GM21423 (cell line): ENCODE measurements at regions not wholly inside any gene's neighbourhood (a gene's known extent, or its start where the extent isn't known, plus 50 kb on each side); places are given as distances from the start of the nearest gene placed in this dataset.
"Not testable (repeated sequence)": the region's sequence is repeated elsewhere in the genome, so short reads cannot be mapped to it uniquely, and the experiment has no call there.

Source experiments
- ATAC-seq: cut with Tn5 transposase; IDR thresholded peaks from one replicate; pipeline ENCODE4 v1.9.1; 2021; ENCODE audit warnings: mild to moderate bottlenecking, moderate library complexity; ENCODE audit not compliant: unreplicated experiment

- no peak for ATAC-seq
Measured at GRCh38 chr10:121316432-121316831, 281.8 kb downstream of the FGFR2 start.

- no peak for ATAC-seq
Measured at GRCh38 chr10:121317374-121317773, 280.9 kb downstream of the FGFR2 start.

- ATAC-seq, result no peak
Measured at GRCh38 chr10:121322046-121322445, 276.2 kb downstream of the FGFR2 start.

- no peak for ATAC-seq
Measured at GRCh38 chr10:121322776-121323175, 275.5 kb downstream of the FGFR2 start.

DNA sequence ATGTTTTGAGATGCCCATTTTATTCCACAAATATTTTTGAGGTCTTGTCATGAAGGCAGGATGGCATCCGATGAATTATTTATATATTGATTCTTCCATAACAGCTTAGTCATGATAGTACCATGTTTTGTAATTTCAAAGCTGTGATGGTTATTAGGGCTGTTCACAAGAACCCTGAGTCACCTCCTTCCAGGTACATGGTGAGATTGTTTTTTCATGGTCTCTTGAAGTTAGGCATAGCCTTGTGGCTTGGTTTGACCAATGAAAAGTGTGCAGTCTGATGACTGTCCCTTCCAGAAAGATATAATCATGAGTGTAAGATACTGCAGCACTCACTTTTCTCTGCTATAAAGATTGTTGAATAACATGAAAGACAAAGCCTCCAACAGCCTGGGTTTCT, 274.8 kb downstream of the FGFR2 start:
- no peak for ATAC-seq

GRCh38 chr10:121324678-121325213, 273.5 kb downstream of the FGFR2 start:
- no peak for ATAC-seq

DNA sequence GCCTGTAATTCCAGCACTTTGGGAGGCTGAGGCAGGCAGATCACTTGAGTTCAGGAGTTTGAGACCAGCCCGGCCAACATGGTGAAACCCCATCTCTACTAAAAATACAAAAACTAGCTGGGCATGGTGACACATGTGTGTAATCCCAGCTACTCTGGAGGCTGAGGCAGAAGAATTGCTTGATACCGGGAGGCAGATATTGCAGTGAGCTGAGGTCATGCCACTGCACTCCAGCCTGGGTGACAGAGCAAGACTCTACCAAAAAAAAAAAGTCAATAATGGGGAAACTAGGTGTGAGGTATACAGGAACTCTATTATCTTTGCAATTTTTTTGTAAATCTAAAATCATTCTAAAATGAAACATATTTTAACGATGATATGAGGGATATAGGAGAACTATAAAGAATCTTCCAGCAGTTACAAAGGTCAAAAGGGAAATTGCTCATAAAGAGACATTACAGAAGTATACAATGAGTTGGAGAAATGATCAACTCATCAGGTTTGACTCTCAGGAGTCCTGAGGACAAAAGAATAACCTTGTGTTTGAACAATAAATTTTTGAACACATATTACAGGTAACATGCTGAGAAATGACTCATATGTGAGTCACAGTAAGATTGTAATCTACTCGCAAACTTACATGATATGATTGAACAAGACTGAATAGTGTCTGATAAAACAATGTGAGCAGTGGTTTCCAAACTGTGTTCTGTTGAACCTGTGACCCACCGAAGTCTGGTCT, 272.6 kb downstream of the FGFR2 start:
- ATAC-seq, result no peak

DNA sequence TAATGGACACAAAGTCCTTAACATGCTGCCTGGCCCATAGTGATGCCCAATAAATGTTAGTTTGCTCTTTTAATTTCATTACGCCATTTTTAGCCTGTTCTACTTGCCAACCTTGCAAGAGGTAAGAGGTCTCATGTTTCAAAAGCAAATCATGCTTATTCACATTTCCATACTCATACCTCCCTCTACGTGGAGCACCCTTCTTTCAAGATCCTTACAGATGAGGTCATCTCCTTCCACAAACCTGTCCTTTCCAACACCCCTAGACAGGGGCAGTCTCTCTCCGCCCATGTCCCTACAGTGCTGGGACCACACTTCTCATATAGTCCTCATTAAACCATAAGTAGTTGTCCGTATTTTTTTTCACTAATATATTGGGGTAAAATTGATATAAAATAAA, 271.3 kb downstream of the FGFR2 start:
- ATAC-seq, result no peak

- ATAC-seq, result no peak
Measured at GRCh38 chr10:121327727-121328126, 270.5 kb downstream of the FGFR2 start.

DNA sequence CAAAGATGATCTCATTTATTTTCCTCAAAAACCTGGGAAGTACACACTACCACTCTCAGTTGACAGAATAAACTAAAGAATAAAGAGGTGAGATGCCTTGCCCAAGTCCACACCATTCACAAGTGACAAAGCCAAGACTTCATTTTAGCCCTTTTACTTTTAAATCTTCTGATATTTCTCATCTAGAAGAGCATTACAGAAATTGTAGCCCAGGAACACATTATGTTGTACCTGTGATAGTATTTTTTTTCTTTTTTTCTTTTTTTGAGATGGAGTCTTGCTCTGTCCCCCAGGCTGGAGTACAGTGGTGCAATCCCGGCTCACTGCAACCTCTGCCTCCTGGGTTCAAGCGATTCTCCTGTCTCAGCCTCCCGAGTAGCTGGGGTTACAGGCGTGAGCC, 268.6 kb downstream of the FGFR2 start:
- not testable (repeated sequence) for ATAC-seq

GRCh38 chr10:121330563-121330962, 267.7 kb downstream of the FGFR2 start:
- no peak for ATAC-seq

- no peak for ATAC-seq
Measured at GRCh38 chr10:121332353-121332752, 265.9 kb downstream of the FGFR2 start.

GRCh38 chr10:121332829-121333765, 265.1 kb downstream of the FGFR2 start:
- ATAC-seq, result no peak

DNA sequence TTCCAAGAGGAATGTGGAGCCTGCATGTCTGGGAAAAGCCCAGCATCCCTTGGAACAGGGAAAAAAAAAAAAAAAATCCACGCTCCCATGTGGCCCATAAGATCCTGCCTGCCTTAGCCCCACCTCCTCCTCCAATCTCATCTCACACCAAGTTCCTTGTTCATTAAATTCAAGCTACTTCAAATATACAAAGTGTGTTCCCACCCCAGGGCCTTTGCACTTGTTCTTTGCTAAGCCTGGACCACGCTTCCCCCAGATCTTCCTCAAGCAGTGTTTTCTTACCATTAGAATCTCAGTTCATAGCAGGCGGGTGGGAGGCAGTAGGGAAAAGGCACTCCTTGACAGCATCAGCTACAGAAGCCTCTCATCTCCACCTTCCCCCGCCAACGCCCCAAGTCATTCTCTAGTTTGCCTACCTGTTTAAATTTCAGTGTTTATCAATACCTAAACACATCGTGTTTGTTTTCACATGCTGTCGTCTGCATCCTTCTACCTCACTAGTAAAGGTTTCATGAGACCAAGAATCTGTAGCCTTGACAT, 262.8 kb downstream of the FGFR2 start:
- ATAC-seq, result no peak

DNA sequence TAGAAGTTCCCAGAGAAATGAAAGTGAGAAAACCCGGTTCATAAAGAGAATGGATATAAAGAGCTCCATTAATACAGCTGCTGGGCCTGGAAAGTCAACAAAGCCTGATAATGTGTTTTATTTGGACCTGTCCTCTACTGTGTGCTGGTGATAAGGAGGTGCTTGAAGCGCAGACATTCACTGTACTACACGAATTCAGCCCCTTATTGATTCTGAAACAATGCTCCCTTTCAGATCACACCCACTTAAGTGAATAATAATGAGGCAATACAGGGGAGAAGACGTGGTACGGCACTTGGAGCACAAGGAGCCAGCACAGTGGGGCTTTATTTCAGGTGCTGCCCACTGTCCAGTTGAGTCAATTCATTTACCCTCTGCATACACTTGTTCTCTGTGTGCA, 260.8 kb downstream of the FGFR2 start:
- ATAC-seq, result no peak

DNA sequence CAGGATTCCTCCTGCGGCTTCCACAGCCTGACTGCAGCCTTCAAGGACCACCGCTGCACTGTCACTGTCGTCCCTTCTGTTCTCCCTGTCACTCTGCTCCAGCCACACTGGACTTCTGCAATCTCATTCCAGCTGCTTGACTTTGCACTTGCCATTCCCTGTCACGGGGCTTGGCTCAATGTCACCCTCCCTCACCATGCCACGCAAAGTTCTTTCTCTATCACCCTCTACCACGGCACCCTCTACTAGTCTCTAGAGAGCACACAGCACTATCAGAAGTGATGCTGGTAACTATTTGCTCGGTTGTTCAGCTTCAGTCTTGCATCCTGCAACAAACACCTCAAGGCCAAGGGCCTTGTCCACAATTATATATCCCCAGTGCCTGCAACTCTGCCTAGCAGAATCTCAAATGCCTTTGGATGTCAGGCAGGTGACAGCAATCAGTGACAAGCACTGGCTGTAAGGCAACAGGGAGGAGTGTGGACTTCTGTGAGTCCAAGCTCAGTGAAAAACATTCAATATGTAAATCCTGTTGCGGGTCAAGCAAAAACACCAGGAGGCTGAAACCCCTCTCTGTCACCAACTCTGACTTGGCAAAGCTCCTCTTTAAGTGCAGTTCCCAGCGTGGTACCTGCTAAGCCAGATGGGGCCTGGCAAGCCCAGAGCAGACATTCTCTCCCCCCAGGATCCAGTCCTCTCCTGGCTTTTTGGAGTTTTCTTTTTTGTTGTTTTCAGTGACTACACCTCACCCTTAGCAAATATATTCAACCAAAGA, 259.9 kb downstream of the FGFR2 start:
- ATAC-seq, result no peak

GRCh38 chr10:121339114-121339513, 259.1 kb downstream of the FGFR2 start:
- ATAC-seq, result no peak

DNA sequence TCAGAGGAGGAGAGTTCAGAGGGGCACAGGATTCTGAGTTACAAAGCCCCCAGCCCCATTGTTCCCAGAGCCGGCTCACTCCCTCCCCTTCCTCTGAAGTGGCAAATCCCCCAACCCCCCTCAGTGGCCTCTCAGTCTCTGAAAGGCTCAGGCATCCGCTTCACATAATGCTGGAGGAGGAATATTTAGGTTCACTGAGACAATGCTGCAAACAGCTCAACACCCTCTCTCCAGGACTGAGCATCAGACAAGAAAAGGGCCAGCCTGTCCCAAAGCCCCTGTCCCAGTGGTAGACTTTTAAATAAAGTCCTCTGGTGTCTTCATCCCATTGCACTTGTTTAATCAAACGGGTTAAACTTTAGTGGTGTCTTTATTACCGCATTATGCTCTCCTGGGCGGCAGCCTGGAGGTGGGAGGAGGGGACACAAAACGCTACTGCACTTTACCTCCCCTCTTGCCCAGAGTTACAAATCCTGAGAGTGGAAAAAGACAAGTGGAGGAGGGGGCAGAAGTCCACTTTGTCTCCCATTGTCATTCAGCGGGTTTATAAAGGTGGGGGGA, 257.9 kb downstream of the FGFR2 start:
- no peak for ATAC-seq

GRCh38 chr10:121351540-121351939, 246.7 kb downstream of the FGFR2 start:
- no peak for ATAC-seq

DNA sequence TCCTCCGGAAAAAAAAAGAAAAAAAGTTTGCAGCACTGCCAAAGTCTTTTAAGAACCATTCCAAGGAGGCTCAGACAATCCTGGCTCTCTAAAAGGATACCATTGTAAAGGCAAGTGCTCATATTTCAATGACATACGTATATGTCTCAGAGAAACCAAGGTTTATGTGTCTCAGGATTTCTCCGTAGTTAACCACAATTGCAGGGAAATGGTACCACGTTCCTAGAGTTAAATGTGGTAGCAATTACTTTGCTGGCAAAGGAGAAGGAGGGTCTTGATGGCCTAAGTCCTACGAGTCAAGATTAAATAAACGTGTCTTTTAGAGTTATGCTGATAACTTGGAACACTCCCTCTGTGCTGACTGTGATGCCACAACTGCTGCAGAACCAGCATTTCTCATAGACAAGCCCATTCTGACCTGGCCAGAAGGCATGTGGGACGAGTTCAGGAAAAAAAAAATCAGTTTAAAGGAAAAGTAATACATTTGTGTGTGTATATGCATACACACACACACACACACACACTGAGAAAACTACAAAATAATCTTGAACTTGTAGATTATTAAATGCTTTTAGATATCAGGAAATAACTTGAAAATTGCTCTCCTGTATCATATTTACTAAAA, 245.9 kb downstream of the FGFR2 start:
- no peak for ATAC-seq
